Peyer's patch (tissue), 4 donors: ENCODE measurements at regions not wholly inside any gene's neighbourhood (a gene's known extent, or its start where the extent isn't known, plus 50 kb on each side); places are given as distances from the start of the nearest gene placed in this dataset.
"Not testable (repeated sequence)": the region's sequence is repeated elsewhere in the genome, so short reads cannot be mapped to it uniquely, and the experiment has no call there.

ENCODE experiments used
- CTCF ChIP-seq, 6 experiments: fragments of 450-650 bp in 4 of 6; fragments of 200-600 bp in 2 of 6; sonication (generic) in 1 of 6; IDR thresholded peaks; one replicate each; pipeline ENCODE4 v1.5.1; 2017 to 2019; ENCODE audit warnings: antibody characterized with exemption in 6 of 6, mild to moderate bottlenecking in 3 of 6, moderate library complexity in 1 of 6
- POLR2A ChIP-seq, 2 donors: fragments of 450-650 bp; IDR thresholded peaks; one replicate each; pipeline ENCODE4 v1.5.1; 2017; ENCODE audit warnings: antibody characterized with exemption in 2 of 2, mild to moderate bottlenecking in 2 of 2, moderate library complexity in 2 of 2

GRCh38 chr7:57740126-57740525 lies 290.1 kb downstream of the ZNF716 start:
- TF ChIP-seq CTCF, POLR2A (IDR thresholded peaks at IDR 0.05): not testable (repeated sequence)
